Prostate gland (tissue), 2 donors: ENCODE measurements at regions not wholly inside any gene's neighbourhood (a gene's known extent, or its start where the extent isn't known, plus 50 kb on each side); places are given as distances from the start of the nearest gene placed in this dataset.

Experiments used
- DNase-seq: peaks from one replicate; pipeline ENCODE4 v3.0.0-alpha.2; 2019; ENCODE audit warnings: low spot score
- H3K27ac ChIP-seq, 2 donors: fragments of 200-600 bp; sonication (generic); 2 replicates each; pipeline ENCODE4 v1.5.1; 2017 to 2019
- H3K27me3 ChIP-seq: fragments of 200-600 bp; sonication (generic); replicated peaks from 2 replicates; pipeline ENCODE4 v1.5.1; 2019; ENCODE audit not compliant: insufficient read depth
- H3K36me3 ChIP-seq, 2 donors: fragments of 200-600 bp; sonication (generic); 1 replicate in 1 of 2; 2 replicates in 1 of 2; pipeline versions ENCODE4 v1.5.1 to v1.8.1; 2017 to 2019
- H3K4me1 ChIP-seq: fragments of 200-600 bp; sonication (generic); replicated peaks from 2 replicates; pipeline ENCODE4 v1.5.1; 2019
- H3K4me3 ChIP-seq, 2 donors: fragments of 200-600 bp; sonication (generic); 2 replicates each; pipeline ENCODE4 v1.5.1; 2017 to 2019
- H3K9me3 ChIP-seq: fragments of 200-600 bp; sonication (generic); 2 replicates; pipeline ENCODE4 v1.5.1; 2017
- POLR2A ChIP-seq: fragments of 450-650 bp; IDR thresholded peaks from one replicate; pipeline ENCODE4 v1.6.1; 2016; ENCODE audit warnings: antibody characterized with exemption, mild to moderate bottlenecking
- POLR2AphosphoS5 ChIP-seq: sonication (generic); formaldehyde crosslinking; IDR thresholded peaks from one replicate; pipeline ENCODE4 v1.6.1; 2017; ENCODE audit warnings: antibody characterized with exemption
- WGBS: methylation state at CpG from one replicate; pipeline ENCODE4 v1.1.5; 2018; 5-methylcytosine and 5-hydroxymethylcytosine counted together
- intact Hi-C: fragments of 100-400 bp; cut with DNase I; formaldehyde crosslinking; loops from one replicate; pipeline ENCODE4 v1.14.2; 2022
- TF ChIP-seq, protein P1 (sequence below), 4 experiments: fragments of 200-600 bp in 2 of 4; fragments of 450-650 bp in 2 of 4; sonication (generic) in 2 of 4; IDR thresholded peaks; 1 replicate in 3 of 4; 2 replicates in 1 of 4; pipeline ENCODE4 v1.5.1; 2016 to 2019; ENCODE audit warnings: antibody characterized with exemption in 4 of 4, mild to moderate bottlenecking in 2 of 4, moderate library complexity in 2 of 4

DNA sequence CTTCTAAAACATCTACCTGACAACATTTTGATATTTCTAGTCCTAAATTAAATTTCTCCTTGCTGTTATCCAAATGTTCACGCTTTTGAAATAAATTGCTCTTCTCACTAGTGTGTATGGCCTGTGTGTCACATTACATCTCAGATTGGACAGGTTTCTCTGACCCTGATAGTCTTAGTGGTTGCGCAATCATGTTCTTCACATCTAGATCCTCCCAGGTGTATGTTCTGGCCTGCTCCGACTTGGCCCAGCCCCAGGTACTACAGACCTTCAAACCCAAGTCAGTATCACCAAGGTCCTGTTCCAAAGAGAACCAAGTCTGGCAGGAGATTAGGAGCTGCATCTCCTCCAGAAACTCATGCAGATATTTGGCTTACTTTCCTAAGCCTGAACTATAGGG, 209.5 kb downstream of the ASCL1 start:
- no peak for DNase-seq
- no peaks in the 10 kb centered on the region for H3K27me3 ChIP-seq
- no peaks in the 10 kb centered on the region for H3K36me3 ChIP-seq
- intact Hi-C loops, result no loop called here
- TF ChIP-seq, protein P1, sequence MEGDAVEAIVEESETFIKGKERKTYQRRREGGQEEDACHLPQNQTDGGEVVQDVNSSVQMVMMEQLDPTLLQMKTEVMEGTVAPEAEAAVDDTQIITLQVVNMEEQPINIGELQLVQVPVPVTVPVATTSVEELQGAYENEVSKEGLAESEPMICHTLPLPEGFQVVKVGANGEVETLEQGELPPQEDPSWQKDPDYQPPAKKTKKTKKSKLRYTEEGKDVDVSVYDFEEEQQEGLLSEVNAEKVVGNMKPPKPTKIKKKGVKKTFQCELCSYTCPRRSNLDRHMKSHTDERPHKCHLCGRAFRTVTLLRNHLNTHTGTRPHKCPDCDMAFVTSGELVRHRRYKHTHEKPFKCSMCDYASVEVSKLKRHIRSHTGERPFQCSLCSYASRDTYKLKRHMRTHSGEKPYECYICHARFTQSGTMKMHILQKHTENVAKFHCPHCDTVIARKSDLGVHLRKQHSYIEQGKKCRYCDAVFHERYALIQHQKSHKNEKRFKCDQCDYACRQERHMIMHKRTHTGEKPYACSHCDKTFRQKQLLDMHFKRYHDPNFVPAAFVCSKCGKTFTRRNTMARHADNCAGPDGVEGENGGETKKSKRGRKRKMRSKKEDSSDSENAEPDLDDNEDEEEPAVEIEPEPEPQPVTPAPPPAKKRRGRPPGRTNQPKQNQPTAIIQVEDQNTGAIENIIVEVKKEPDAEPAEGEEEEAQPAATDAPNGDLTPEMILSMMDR (IDR thresholded peaks at IDR 0.05), result no peak
- no peak overlapping the region for H3K4me3 ChIP-seq
- 94% methylated on average over 3 of the region's 3 CpGs for WGBS
- H3K27ac ChIP-seq, result no peak overlapping the region
- no peaks in the 10 kb centered on the region for H3K4me1 ChIP-seq
- no peaks in the 10 kb centered on the region for H3K9me3 ChIP-seq

DNA sequence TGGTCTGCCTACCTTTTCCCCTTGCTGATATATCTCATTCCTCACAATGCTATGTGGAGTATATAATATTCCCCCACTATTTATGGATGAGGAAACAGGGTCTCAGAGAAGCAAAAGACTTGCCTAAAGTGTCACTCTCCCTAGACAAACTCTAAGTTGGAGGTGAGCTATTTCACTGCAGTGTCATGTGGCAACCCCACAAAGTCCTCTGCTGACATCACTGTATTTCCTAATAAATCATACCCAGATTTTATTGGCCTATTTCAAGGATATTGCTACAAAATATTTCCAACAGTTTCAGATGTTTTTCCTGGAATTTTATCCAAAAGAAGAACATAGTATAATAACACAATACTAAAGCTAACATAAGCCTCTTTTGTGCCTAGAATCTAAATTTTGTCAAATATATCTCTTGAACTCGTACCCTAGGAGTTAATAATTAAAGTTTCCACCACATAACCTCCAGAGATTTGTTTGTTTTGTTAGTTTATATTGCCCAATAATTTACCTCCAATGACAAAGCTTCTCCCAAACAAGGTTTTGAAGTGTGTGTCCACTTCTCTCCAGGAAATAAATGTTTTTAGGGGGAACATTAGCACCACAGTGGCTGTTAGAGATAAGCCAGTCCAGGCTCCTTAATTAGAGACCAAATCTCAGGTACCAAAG, 215.1 kb downstream of the ASCL1 start:
- 21% methylated on average over 1 of the region's 1 CpG for WGBS
- H3K36me3 ChIP-seq, result no peaks in the 10 kb centered on the region
- TF ChIP-seq POLR2A (no peak), POLR2AphosphoS5 (no peak)
- TF ChIP-seq, protein P1 (IDR thresholded peaks at IDR 0.05), result no peak
- intact Hi-C loops, result no loop called here
- H3K4me3 ChIP-seq, result no peak overlapping the region
- H3K4me1 ChIP-seq, result no peaks in the 10 kb centered on the region
- H3K27ac ChIP-seq, result no peak overlapping the region
- H3K27me3 ChIP-seq, result no peaks in the 10 kb centered on the region
- no peaks in the 10 kb centered on the region for H3K9me3 ChIP-seq
- no peak for DNase-seq

DNA sequence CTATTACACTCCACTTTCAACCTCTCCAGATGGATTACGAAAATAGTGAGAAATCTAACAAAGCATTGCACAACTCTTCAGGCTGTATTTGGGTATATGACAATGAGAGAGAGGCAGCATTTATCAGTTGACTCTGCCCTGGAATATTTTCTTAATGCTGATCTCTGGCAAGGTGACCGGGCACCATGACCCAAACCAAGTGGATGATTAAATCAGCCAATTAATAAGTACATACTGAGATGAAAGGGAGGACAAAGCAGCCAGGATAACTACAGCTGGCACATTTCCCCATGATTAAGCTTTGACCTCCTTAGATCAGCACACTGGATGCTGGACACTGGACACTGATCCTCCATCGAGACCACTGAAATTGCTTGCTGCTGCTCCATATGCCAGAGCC, 218.2 kb downstream of the ASCL1 start:
- H3K36me3 ChIP-seq, result no peaks in the 10 kb centered on the region
- WGBS, result 84% methylated on average over 3 of the region's 3 CpGs
- H3K27me3 ChIP-seq, result no peaks in the 10 kb centered on the region
- H3K27ac ChIP-seq, result no peak overlapping the region
- no peaks in the 10 kb centered on the region for H3K4me1 ChIP-seq
- no peak overlapping the region for H3K4me3 ChIP-seq
- H3K9me3 ChIP-seq, result no peaks in the 10 kb centered on the region
- no peak for DNase-seq
- intact Hi-C loops, result no loop called here
- TF ChIP-seq, protein P1 (IDR thresholded peaks at IDR 0.05), result no peak
- no peak for TF ChIP-seq POLR2A
- TF ChIP-seq POLR2AphosphoS5, result no peak

DNA sequence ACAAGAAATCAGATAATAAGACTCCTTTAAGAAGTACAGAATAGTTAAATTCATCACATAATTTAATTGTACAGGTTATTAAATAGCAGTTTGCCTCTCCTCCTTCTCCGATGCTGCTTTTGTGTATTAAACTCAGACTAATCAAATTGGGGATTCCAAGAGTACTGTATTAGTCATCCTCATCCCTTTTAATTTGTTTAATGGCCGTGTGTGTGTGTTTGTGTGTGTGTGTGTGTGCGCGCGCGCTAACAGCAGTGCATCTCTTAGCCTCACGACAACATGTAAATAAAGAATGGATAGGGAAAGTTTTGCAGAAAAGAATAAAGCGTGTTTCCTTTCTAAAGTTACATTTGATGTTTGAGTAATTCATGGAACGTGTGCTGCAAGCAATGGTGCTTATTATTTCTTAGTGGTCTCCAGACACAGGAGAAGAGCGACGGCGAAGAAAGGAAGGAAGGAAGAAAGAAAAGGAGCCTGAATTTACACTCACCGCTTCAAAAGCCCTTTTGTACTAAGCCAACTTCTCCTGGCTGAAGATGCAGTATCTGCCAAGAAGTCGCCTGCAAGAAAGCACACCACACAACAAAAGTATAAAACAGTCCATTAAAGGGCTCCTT, 220.3 kb downstream of the ASCL1 start:
- Histone ChIP-seq H3K36me3 (no peaks in the 10 kb centered on the region), H3K9me3 (no peaks in the 10 kb centered on the region), H3K4me1 (no peaks in the 10 kb centered on the region), H3K27ac (no peak overlapping the region), H3K4me3 (no peak overlapping the region), H3K27me3 (no peaks in the 10 kb centered on the region)
- DNase-seq, result no peak
- WGBS, result 83% methylated on average over 14 of the region's 14 CpGs
- no peak for TF ChIP-seq POLR2A
- TF ChIP-seq, protein P1 (IDR thresholded peaks at IDR 0.05), result no peak
- TF ChIP-seq POLR2AphosphoS5, result no peak
- intact Hi-C loops, result no loop called here

DNA sequence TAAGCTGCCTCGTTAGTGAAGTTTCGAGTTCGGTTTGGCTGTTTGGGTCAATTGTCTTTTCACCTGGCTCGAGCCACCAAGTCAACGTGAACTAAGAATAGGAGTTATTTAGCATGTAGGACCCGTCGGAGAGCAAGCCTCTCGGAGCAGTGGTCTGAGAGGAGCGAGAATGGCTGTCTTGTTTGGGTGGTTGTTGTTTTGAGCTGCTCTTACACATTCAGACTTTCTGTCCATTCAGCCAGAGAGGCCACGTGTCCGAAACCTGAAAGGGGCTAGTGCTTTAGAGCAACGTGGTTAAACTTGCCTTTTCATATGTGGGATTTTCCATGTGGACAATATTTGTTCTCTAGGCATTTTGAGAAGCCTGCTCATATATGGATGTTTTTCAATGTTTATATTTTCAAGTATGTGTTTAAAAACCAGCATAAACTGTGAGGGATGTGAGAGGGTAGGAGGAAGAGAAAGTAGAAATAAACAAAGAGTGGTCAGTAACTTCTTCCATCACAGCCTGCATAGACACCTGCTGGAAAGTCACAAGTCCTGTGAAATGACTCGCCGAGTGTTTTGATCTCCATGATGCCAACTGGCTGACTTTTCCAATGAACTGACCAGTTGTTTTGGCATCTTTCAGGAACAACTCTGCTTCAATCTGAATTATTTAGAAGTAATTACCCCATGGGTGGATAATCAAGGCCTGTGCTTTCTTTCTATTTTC, 221.0 kb downstream of the ASCL1 start:
- Histone ChIP-seq H3K27ac (no peak overlapping the region), H3K4me1 (no peaks in the 10 kb centered on the region), H3K36me3 (no peaks in the 10 kb centered on the region), H3K4me3 (no peak overlapping the region), H3K9me3 (no peaks in the 10 kb centered on the region), H3K27me3 (no peaks in the 10 kb centered on the region)
- no peak for TF ChIP-seq POLR2A
- no peak for TF ChIP-seq POLR2AphosphoS5
- no peak for DNase-seq
- intact Hi-C loops, result no loop called here
- WGBS, result 88% methylated on average over 14 of the region's 14 CpGs
